SK-N-SH (cell line): ENCODE measurements at regions not wholly inside any gene's neighbourhood (a gene's known extent, or its start where the extent isn't known, plus 50 kb on each side); places are given as distances from the start of the nearest gene placed in this dataset.

ENCODE experiments used
- CTCF ChIA-PET: fragments of 300-600, 350-600 bp; formaldehyde crosslinking; extraction: SDS; loops from one replicate; lab custom pipeline; 2021; lab: Yijun Ruan, JAX
- POLR2A ChIA-PET: fragments of 350-600 bp; sonication (Branson Sonifier 250); formaldehyde crosslinking; extraction: SDS; loops from one replicate; lab custom pipeline; 2020; ENCODE audit warnings: antibody characterized with exemption, inconsistent platforms; lab: Yijun Ruan, JAX
- DNase-seq: peaks from one replicate; pipeline ENCODE4 v3.0.0; 2012
- H2AFZ ChIP-seq: fragments of 200-600 bp; sonication (generic); 2 replicates; pipeline ENCODE4 v1.8.1; 2016; ENCODE audit warnings: antibody characterized with exemption, mild to moderate bottlenecking, low read depth
- H3F3A ChIP-seq: fragments of 200-600 bp; sonication (generic); replicated peaks from 2 replicates; pipeline ENCODE3; 2016; ENCODE audit warnings: antibody characterized with exemption, mild to moderate bottlenecking; ENCODE audit not compliant: insufficient read depth
- H3K27ac ChIP-seq, 2 experiments: fragments of 200-500 bp in 1 of 2; fragments of 200-600 bp in 1 of 2; sonication (Bioruptor generic) in 1 of 2; sonication (generic), shearing (Covaris generic) in 1 of 2; 2 replicates each; pipeline versions ENCODE4 v1.5.1 to v1.6.1; 2014 to 2016; ENCODE audit warnings: low read depth in 2 of 2, inconsistent platforms in 1 of 2, low read length in 1 of 2, mild to moderate bottlenecking in 1 of 2, mixed read lengths in 1 of 2
- H3K27me3 ChIP-seq: fragments of 200-600 bp; sonication (generic), shearing (Covaris generic); 2 replicates; pipeline ENCODE4 v1.6.1; 2016; ENCODE audit warnings: mixed run types; ENCODE audit not compliant: insufficient read depth
- H3K36me3 ChIP-seq, 2 experiments: fragments of 200-500 bp in 1 of 2; fragments of 200-600 bp in 1 of 2; sonication (Bioruptor generic) in 1 of 2; sonication (generic) in 1 of 2; replicated peaks in 1 of 2; 2 replicates each; pipeline versions ENCODE3 to v1.5.1; 2014 to 2016; ENCODE audit warnings: low read length in 1 of 2, mild to moderate bottlenecking in 1 of 2; ENCODE audit not compliant: insufficient read depth in 2 of 2, control insufficient read depth in 1 of 2
- H3K4me1 ChIP-seq, 2 experiments: fragments of 200-500 bp in 1 of 2; fragments of 200-600 bp in 1 of 2; sonication (Bioruptor generic) in 1 of 2; sonication (generic), shearing (Covaris generic) in 1 of 2; 2 replicates each; pipeline versions ENCODE4 v1.5.1 to v1.6.1; 2014 to 2016; ENCODE audit warnings: low read depth in 1 of 2, low read length in 1 of 2, mixed run types in 1 of 2; ENCODE audit not compliant: insufficient read depth in 2 of 2, control insufficient read depth in 1 of 2
- H3K4me2 ChIP-seq: fragments of 200-600 bp; sonication (generic), shearing (Covaris generic); 2 replicates; pipeline ENCODE4 v1.6.1; 2017; ENCODE audit warnings: mixed run types
- H3K4me3 ChIP-seq, 2 experiments: fragments of 200-500 bp in 1 of 2; fragments of 200-600 bp in 1 of 2; sonication (Bioruptor generic) in 1 of 2; sonication (generic), shearing (Covaris generic) in 1 of 2; 2 replicates each; pipeline versions ENCODE4 v1.5.1 to v1.8.1; 2014 to 2016; ENCODE audit warnings: low read depth in 2 of 2, inconsistent platforms in 1 of 2, low read length in 1 of 2, mild to moderate bottlenecking in 1 of 2, mixed read lengths in 1 of 2, moderate library complexity in 1 of 2
- H3K79me2 ChIP-seq: fragments of 200-600 bp; sonication (generic); 2 replicates; pipeline ENCODE4 v1.8.1; 2017; ENCODE audit warnings: mild to moderate bottlenecking; ENCODE audit not compliant: insufficient read depth
- H3K9ac ChIP-seq: fragments of 200-600 bp; sonication (generic); 2 replicates; pipeline ENCODE4 v1.6.1; 2017; ENCODE audit warnings: mixed run types
- H3K9me2 ChIP-seq: fragments of 200-600 bp; sonication (generic); 2 replicates; pipeline ENCODE4 v1.6.1; 2017; ENCODE audit warnings: mixed run types
- H3K9me3 ChIP-seq: fragments of 200-600 bp; sonication (generic); 2 replicates; pipeline ENCODE4 v1.6.1; 2017; ENCODE audit warnings: mixed run types, mild to moderate bottlenecking, moderate library complexity
- H4K20me1 ChIP-seq: fragments of 200-600 bp; sonication (generic); 2 replicates; pipeline ENCODE4 v1.6.1; 2017; ENCODE audit warnings: mild to moderate bottlenecking, mixed run types; ENCODE audit not compliant: insufficient read depth
- CHD2 ChIP-seq: fragments of 150-350 bp; IDR thresholded peaks from 2 replicates; pipeline ENCODE4 v1.6.1; 2018; ENCODE audit warnings: low read length; ENCODE audit not compliant: partially characterized antibody
- CTCF ChIP-seq: fragments of 200-600 bp; sonication (generic); IDR thresholded peaks from 2 replicates; pipeline ENCODE4 v1.6.1; 2017; ENCODE audit warnings: antibody characterized with exemption, mild to moderate bottlenecking, moderate library complexity
- EP300 ChIP-seq, 2 experiments: IDR thresholded peaks; 2 replicates each; pipeline versions ENCODE4 v1.4.0 to v1.6.1; 2012; ENCODE audit warnings: borderline replicate concordance in 1 of 2, low read depth in 1 of 2, low read length in 1 of 2
- EZH2phosphoT487 ChIP-seq: fragments of 200-600 bp; sonication (generic); IDR thresholded peaks from 2 replicates; pipeline ENCODE4 v1.6.1; 2017; ENCODE audit warnings: low read depth, mixed run types, mild to moderate bottlenecking, antibody characterized with exemption, moderate library complexity, borderline replicate concordance
- FOSL2 ChIP-seq: IDR thresholded peaks from 2 replicates; pipeline ENCODE4 v1.4.0; 2012; ENCODE audit warnings: low read depth, mild to moderate bottlenecking, moderate library complexity, borderline replicate concordance
- FOXJ3 ChIP-seq: sonication (generic); formaldehyde crosslinking; IDR thresholded peaks from 2 replicates; pipeline ENCODE4 v1.5.1; 2020; ENCODE audit warnings: mild to moderate bottlenecking, missing genetic modification reagents
- FOXM1 ChIP-seq: IDR thresholded peaks from 2 replicates; pipeline ENCODE4 v1.4.0; 2012; ENCODE audit warnings: low read depth, mild to moderate bottlenecking
- GABPA ChIP-seq: IDR thresholded peaks from 2 replicates; pipeline ENCODE4 v1.4.0; 2012; ENCODE audit warnings: low read depth, mild to moderate bottlenecking
- JUND ChIP-seq: IDR thresholded peaks from 2 replicates; pipeline ENCODE4 v1.4.0; 2012
- NFIC ChIP-seq: IDR thresholded peaks from 2 replicates; pipeline ENCODE4 v1.4.0; 2012; ENCODE audit warnings: borderline replicate concordance
- RAD21 ChIP-seq: IDR thresholded peaks from 2 replicates; pipeline ENCODE4 v1.6.1; 2012; ENCODE audit warnings: mild to moderate bottlenecking, low read length
- RFX5 ChIP-seq: IDR thresholded peaks from 2 replicates; pipeline ENCODE4 v1.6.1; 2012; ENCODE audit warnings: mild to moderate bottlenecking, improper control_type of control experiment, low read length
- RXRA ChIP-seq: IDR thresholded peaks from 2 replicates; pipeline ENCODE4 v1.4.0; 2012; ENCODE audit warnings: low read depth, mild to moderate bottlenecking, borderline replicate concordance
- SIN3A ChIP-seq: IDR thresholded peaks from 2 replicates; pipeline ENCODE4 v1.6.1; 2012; ENCODE audit warnings: low read depth, mild to moderate bottlenecking, low read length, moderate library complexity, borderline replicate concordance
- SMC3 ChIP-seq: IDR thresholded peaks from 2 replicates; pipeline ENCODE4 v1.6.1; 2012; ENCODE audit warnings: low read depth, low read length, improper control_type of control experiment
- TAF1 ChIP-seq: IDR thresholded peaks from 2 replicates; pipeline ENCODE4 v1.6.1; 2012; ENCODE audit warnings: low read depth, mild to moderate bottlenecking, low read length, moderate library complexity, borderline replicate concordance
- TEAD4 ChIP-seq: IDR thresholded peaks from 2 replicates; pipeline ENCODE4 v1.4.0; 2012; ENCODE audit warnings: mild to moderate bottlenecking, borderline replicate concordance; ENCODE audit not compliant: insufficient read depth
- ZBTB33 ChIP-seq: IDR thresholded peaks from 2 replicates; pipeline ENCODE4 v1.4.0; 2012; ENCODE audit warnings: low read depth, borderline replicate concordance
- WGBS: methylation state at CpG from one replicate; pipeline ENCODE4 v1.1.6; 2017; ENCODE audit warnings: low lambda C conversion rate; 5-methylcytosine and 5-hydroxymethylcytosine counted together
- TF ChIP-seq, protein P1 (sequence below): IDR thresholded peaks from 2 replicates; pipeline ENCODE4 v1.4.0; 2012; ENCODE audit warnings: low read depth, borderline replicate concordance

GRCh38 chr1:5165762-5166161 lies 511.4 kb downstream of the AJAP1 start:
- TF ChIP-seq NFIC: no peak
- no peak for TF ChIP-seq FOSL2
- no peak for TF ChIP-seq RXRA
- no peak for TF ChIP-seq SIN3A
- no peak for TF ChIP-seq GABPA
- TF ChIP-seq EP300 (IDR thresholded peaks at IDR 0.05; ENCODE audit: borderline replicate concordance in 1 of 2, low read depth in 1 of 2, low read length in 1 of 2): no peak
- no peak for TF ChIP-seq FOXJ3 (CRISPR knock-in tag)
- TF ChIP-seq RAD21: no peak
- no peak for TF ChIP-seq CTCF
- TF ChIP-seq, protein P1, sequence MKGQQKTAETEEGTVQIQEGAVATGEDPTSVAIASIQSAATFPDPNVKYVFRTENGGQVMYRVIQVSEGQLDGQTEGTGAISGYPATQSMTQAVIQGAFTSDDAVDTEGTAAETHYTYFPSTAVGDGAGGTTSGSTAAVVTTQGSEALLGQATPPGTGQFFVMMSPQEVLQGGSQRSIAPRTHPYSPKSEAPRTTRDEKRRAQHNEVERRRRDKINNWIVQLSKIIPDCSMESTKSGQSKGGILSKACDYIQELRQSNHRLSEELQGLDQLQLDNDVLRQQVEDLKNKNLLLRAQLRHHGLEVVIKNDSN: no peak
- no peak for TF ChIP-seq SMC3
- no peaks in the 10 kb centered on the region for H3K27me3 ChIP-seq
- H3K4me1 ChIP-seq: peaks cover 0 to 6% of the 10 kb centered on the region in 2 experiments; a peak in 1 of 4 replicates
- ChIA-PET POLR2A (no interaction called here), CTCF (no interaction called here)
- H3K4me2 ChIP-seq: no peak overlapping the region
- no peaks in the 10 kb centered on the region for H3K9me3 ChIP-seq
- 44% methylated on average over 8 of the region's 8 CpGs for WGBS
- H3K9me2 ChIP-seq: no peaks in the 10 kb centered on the region
- H2AFZ ChIP-seq: no peak overlapping the region
- H3K79me2 ChIP-seq: no peaks in the 10 kb centered on the region
- no peak for DNase-seq
- H3K27ac ChIP-seq: no peak overlapping the region
- H3K4me3 ChIP-seq: no peak overlapping the region
- H3K36me3 ChIP-seq: no peaks in the 10 kb centered on the region
- no peaks in the 10 kb centered on the region for H4K20me1 ChIP-seq
- H3F3A ChIP-seq: no peaks in the 10 kb centered on the region
- H3K9ac ChIP-seq: no peak overlapping the region

- Histone ChIP-seq H3K4me2 (no peak overlapping the region), H3K36me3 (no peaks in the 10 kb centered on the region), H4K20me1 (no peaks in the 10 kb centered on the region), H3K27me3 (no peaks in the 10 kb centered on the region), H3K9me2 (no peaks in the 10 kb centered on the region), H3K9ac (no peak overlapping the region), H3K9me3 (no peaks in the 10 kb centered on the region), H3K4me1 (peaks cover 0 to 6% of the 10 kb centered on the region in 2 experiments; a peak in 1 of 4 replicates), H3K79me2 (no peaks in the 10 kb centered on the region), H3K4me3 (no peak overlapping the region), H3K27ac (no peak overlapping the region), H2AFZ (no peak overlapping the region), H3F3A (no peaks in the 10 kb centered on the region)
- CTCF ChIA-PET: no interaction called here
- POLR2A ChIA-PET: no interaction called here
- TF ChIP-seq CHD2 (no peak), TAF1 (no peak), SMC3 (no peak), GABPA (no peak), JUND (no peak), FOXM1 (no peak), RAD21 (no peak), FOXJ3 (CRISPR knock-in tag) (no peak), EZH2phosphoT487 (no peak), ZBTB33 (no peak), TEAD4 (no peak), SIN3A (no peak), RFX5 (no peak)
- WGBS: 15% methylated on average over 5 of the region's 5 CpGs
- DNase-seq: no peak
These were observed 509.7 kb downstream of the AJAP1 start for GRCh38 chr1:5164158-5164557.
